GM13976 (cell line): ENCODE measurements at regions not wholly inside any gene's neighbourhood (a gene's known extent, or its start where the extent isn't known, plus 50 kb on each side); places are given as distances from the start of the nearest gene placed in this dataset.

Experiments used
- DNase-seq: peaks from one replicate; pipeline ENCODE4 v3.0.0; 2012; ENCODE audit warnings: low spot score
- in situ Hi-C: fragments of 300-500 bp; cut with MboI; formaldehyde crosslinking; loops from one replicate; pipeline ENCODE4 v1.12.0; 2022; ENCODE audit warnings: low sequenced_read_pairs, mixed read lengths, inconsistent platforms; ENCODE audit not compliant: unreplicated experiment
- TF ChIP-seq, protein P1 (sequence below): IDR thresholded peaks from 2 replicates; pipeline ENCODE4 v1.5.1; 2012; ENCODE audit warnings: borderline replicate concordance, mild to moderate bottlenecking; ENCODE audit not compliant: insufficient read depth; ENCODE audit errors: extremely low read depth, missing control alignments, control extremely low read depth

DNA sequence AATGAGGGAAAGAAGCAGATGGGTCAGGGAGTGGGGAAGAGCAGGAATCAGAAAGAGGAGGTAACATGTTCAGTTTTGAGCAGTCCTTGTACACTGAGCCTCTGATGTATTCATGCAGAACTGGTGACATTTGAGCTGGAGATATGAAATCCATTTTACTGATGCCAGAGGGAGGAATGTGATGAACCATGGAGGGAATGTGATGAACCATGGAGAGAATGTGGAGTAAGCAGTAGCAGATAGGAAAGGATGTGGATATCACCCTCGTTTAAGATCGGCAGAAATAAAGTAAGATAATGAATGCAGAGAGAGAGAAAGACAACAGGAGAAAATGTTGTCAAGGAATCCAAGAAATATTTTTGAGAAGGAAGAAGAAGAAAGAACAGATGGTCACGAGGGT lies 231.6 kb downstream of the TBXT start:
- in situ Hi-C loops, result no loop called here
- no peak for DNase-seq
- TF ChIP-seq, protein P1, sequence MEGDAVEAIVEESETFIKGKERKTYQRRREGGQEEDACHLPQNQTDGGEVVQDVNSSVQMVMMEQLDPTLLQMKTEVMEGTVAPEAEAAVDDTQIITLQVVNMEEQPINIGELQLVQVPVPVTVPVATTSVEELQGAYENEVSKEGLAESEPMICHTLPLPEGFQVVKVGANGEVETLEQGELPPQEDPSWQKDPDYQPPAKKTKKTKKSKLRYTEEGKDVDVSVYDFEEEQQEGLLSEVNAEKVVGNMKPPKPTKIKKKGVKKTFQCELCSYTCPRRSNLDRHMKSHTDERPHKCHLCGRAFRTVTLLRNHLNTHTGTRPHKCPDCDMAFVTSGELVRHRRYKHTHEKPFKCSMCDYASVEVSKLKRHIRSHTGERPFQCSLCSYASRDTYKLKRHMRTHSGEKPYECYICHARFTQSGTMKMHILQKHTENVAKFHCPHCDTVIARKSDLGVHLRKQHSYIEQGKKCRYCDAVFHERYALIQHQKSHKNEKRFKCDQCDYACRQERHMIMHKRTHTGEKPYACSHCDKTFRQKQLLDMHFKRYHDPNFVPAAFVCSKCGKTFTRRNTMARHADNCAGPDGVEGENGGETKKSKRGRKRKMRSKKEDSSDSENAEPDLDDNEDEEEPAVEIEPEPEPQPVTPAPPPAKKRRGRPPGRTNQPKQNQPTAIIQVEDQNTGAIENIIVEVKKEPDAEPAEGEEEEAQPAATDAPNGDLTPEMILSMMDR, result no peak

DNA sequence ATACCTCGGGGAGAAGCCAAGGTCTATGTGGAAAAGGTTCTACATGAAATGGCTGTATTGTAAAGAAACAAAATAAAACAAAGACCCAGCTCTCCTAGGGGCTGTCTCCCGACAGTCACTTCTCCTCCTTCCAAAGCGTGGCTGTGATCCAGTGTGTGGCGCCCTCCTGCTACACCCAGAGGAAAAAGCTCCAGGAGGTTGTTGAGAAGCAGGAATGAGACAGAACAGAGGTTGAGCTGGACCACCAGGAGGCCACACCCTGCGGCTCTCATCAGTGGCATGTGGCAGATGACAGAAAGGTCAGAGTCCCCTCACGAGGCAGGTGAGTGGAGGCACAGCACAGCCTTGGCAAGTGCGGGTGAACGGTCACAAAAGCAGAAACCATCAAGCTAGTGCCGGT lies 236.0 kb downstream of the TBXT start:
- in situ Hi-C loops, result no loop called here
- TF ChIP-seq, protein P1, result no peak
- no peak for DNase-seq

DNA sequence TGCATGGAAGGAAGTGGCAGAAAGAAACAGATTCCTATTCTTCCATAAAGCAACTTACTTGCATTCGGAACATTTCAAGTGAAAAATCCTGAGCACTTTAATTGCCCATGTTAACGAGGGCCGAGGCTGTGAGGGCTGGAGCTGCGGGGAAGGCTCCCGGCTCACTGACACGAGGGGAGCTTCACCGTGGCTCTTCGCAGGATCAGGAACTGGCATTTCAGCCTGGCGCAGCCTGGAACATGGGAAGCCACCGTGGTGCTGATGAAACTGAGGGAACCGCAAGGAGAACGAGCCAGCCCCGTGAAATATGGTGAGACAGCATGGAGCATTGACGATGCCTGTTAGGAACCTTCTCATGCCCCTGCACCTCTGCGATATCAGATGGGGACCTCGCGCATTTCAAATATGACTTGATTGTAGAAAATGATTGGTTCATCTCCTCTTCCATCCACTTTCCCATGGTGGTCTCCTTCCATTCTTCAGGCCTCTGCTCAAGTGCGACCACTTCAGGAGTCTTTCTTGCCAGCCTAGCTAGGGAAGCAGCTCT lies 236.9 kb downstream of the TBXT start:
- in situ Hi-C loops, result no loop called here
- no peak for DNase-seq
- TF ChIP-seq, protein P1, result no peak

DNA sequence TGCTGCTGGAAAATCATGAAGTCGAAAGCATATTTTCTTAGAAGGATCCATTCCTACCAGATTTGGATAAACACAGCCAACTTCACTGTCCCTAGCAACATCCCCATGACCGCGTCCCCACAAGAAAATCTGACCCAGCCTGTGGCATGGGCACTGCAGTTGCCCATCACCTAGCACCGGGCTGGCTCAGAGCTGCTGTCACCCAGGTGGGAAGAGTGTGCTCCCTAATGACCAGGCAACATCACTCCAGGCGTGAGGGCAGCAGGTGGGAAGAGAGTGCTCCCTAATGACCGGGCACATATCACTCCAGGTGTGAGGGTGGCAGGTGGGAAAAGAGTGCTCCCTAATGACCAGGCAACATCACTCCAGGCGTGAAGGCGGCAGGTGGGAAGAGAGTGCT lies 238.0 kb downstream of the TBXT start:
- DNase-seq, result no peak
- TF ChIP-seq, protein P1, result no peak
- in situ Hi-C loops, result no loop called here

DNA sequence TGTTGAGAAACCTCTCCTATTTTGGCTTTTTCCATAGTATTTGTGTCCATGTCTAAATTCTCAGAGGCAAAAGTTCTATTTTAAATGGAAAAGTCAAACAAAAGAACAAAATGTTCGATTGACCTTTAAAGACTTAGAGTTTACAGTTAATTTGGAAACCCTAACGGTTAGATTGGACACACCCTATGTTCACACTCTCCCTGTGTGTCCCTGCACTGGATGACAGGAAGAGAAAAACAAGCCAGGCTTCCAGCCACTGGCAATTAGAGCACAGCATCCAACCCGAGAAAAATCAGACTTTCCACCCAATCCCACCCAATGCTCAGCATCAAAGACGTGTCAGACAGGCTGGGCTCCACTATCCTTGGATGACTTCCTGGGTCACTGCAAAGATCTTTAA lies 241.3 kb downstream of the TBXT start:
- TF ChIP-seq, protein P1, result no peak
- in situ Hi-C loops, result no loop called here
- DNase-seq, result no peak

DNA sequence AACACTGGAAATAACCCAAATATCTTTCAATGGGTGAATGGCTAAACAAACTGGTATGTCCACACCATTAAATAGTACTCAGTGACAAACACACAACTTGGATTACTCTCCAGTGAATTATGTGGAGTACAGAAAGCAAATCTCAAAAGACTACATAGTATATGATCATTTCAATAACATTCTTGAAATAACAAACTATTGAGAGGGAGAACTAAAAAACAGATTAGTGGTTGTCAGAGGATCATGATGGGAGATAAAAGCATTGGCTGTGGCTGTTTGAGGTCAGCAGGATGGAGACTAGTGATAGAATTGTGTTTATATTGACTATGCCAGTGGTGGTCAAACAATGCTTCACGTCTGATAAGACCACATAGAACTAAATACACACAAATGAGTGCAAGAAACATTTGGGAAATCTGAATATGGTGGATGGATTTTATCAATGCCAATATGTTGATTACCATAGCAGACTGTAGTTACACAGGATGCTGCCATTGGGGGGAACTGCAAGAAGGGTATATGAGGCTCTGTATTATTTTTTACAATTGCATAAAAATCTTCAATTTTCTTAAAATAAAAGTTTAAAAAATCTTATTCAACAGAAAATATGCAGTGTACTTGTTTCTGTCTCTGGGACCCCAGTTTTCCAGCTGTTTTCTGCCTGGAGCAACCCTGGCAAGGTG lies 242.0 kb downstream of the TBXT start:
- in situ Hi-C loops, result no loop called here
- TF ChIP-seq, protein P1, result no peak
- DNase-seq, result no peak
